PC-9 (cell line): ENCODE measurements at regions not wholly inside any gene's neighbourhood (a gene's known extent, or its start where the extent isn't known, plus 50 kb on each side); places are given as distances from the start of the nearest gene placed in this dataset.

Experiments
- BruUV-seq: library from RNA; stranded (reverse); fragments of 400-500 nt; replicated peaks from 2 replicates; lab custom pipeline; 2021; lab: Mats Ljungman, UMichigan
- CTCF ChIA-PET: fragments of 300-600 bp; sonication (Branson Sonifier 250); formaldehyde crosslinking; loops from one replicate; lab custom pipeline; 2022; ENCODE audit warnings: antibody characterized with exemption; lab: Charles Lee
- POLR2A ChIA-PET: fragments of 300-600 bp; sonication (Branson Sonifier 250); formaldehyde crosslinking; loops from one replicate; lab custom pipeline; 2022; ENCODE audit warnings: antibody characterized with exemption; ENCODE audit not compliant: unreplicated experiment; lab: Charles Lee
- DNase-seq, 2 experiments: peaks; one replicate each; pipeline versions ENCODE4 v3.0.0 to v3.0.0-alpha.2; 2015 to 2022; ENCODE audit warnings: mixed read lengths in 1 of 2
- H2AFZ ChIP-seq: fragments of 200-600 bp; sonication (generic); 2 replicates; pipeline ENCODE4 v1.8.1; 2017; ENCODE audit warnings: antibody characterized with exemption
- H3F3A ChIP-seq: fragments of 200-600 bp; sonication (generic); 2 replicates; pipeline ENCODE4 v1.8.1; 2017; ENCODE audit warnings: antibody characterized with exemption, mild to moderate bottlenecking, low read depth; ENCODE audit not compliant: insufficient read depth
- H3K27ac ChIP-seq: fragments of 200-600 bp; sonication (generic); 2 replicates; pipeline ENCODE4 v1.6.1; 2016; ENCODE audit warnings: mixed run types
- H3K27me3 ChIP-seq: fragments of 200-600 bp; sonication (generic); 2 replicates; pipeline ENCODE4 v1.6.1; 2016; ENCODE audit warnings: low read depth, mixed run types; ENCODE audit not compliant: insufficient read depth
- H3K36me3 ChIP-seq: fragments of 200-600 bp; sonication (generic); 2 replicates; pipeline ENCODE4 v1.6.1; 2016; ENCODE audit warnings: low read depth, mixed run types
- H3K4me1 ChIP-seq: fragments of 200-600 bp; sonication (generic); replicated peaks from 2 replicates; pipeline ENCODE4 v1.6.1; 2016; ENCODE audit warnings: mixed run types; ENCODE audit not compliant: insufficient read depth
- H3K4me2 ChIP-seq: fragments of 200-600 bp; sonication (generic); 2 replicates; pipeline ENCODE4 v1.6.1; 2017; ENCODE audit warnings: mixed run types
- H3K4me3 ChIP-seq: fragments of 200-600 bp; sonication (generic); 2 replicates; pipeline ENCODE4 v1.6.1; 2016; ENCODE audit warnings: mixed run types
- H3K79me2 ChIP-seq: fragments of 200-600 bp; sonication (generic); 2 replicates; pipeline ENCODE4 v1.6.1; 2017; ENCODE audit warnings: low read depth, mixed run types
- H3K9me2 ChIP-seq: fragments of 200-600 bp; sonication (generic); 2 replicates; pipeline ENCODE4 v1.8.1; 2017; ENCODE audit warnings: mild to moderate bottlenecking; ENCODE audit not compliant: insufficient read depth
- H3K9me3 ChIP-seq: fragments of 200-600 bp; sonication (generic); 2 replicates; pipeline ENCODE4 v1.8.1; 2016; ENCODE audit warnings: low read depth; ENCODE audit not compliant: insufficient read depth
- H4K20me1 ChIP-seq: fragments of 200-600 bp; sonication (generic); 2 replicates; pipeline ENCODE4 v1.8.1; 2017; ENCODE audit not compliant: insufficient read depth
- EZH2 ChIP-seq: fragments of 200-600 bp; sonication (generic); IDR thresholded peaks from 2 replicates; pipeline ENCODE4 v1.8.0; 2017; ENCODE audit warnings: antibody characterized with exemption, low read depth
- intact Hi-C: fragments of 100-400 bp; cut with micrococcal nuclease; formaldehyde crosslinking; loops from one replicate; pipeline ENCODE4 v1.10.0; 2022; ENCODE audit not compliant: unreplicated experiment
- TF ChIP-seq, protein P1 (sequence below): fragments of 200-600 bp; sonication (generic); conservative IDR thresholded peaks from 2 replicates; pipeline ENCODE4 v1.6.1; 2017; ENCODE audit warnings: mixed run types, antibody characterized with exemption, mild to moderate bottlenecking, moderate library complexity

DNA sequence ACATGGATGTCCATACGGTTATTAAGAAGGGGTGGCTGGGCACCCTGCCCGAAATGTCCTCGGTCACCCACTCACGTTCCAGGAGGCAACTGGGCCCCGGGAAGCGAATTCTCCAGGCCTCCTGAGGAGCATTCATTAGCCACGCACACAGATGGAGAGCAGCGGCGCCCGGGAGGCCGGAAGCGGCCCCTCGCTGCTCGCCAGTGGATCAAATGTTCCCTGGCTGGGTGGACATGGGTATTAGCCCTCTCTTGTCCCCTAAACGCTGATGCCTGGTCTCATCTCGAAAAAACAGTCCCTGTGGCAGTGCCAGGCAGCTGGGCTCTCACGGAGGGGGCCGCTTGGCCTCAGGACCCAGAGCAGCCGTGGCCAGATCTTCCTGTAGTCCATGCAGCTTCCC lies 59.0 kb upstream of the DLK1 start:
- no peak overlapping the region for H3K4me3 ChIP-seq
- BruUV-seq, result no TSS peak
- POLR2A ChIA-PET, result no interaction called here

DNA sequence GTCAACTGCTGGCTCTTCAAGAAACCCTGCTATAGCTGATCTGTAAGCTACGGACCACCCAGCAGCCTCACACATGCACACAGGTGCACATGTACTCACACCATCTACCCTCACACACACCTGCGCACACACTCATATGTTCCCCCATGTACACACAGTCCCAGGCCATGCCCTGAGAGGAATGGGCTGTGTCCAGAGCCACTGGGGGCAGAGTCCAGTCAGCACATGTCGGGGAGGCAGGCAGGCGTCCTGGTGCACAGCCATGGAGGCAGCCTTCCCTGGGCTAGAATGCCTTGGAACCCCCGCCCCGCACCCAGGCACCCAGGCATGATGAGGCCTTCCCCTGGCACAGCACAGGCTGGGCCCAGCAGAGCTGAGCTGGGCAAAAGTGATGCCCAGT lies 58.3 kb upstream of the DLK1 start:
- TF ChIP-seq, protein P1, sequence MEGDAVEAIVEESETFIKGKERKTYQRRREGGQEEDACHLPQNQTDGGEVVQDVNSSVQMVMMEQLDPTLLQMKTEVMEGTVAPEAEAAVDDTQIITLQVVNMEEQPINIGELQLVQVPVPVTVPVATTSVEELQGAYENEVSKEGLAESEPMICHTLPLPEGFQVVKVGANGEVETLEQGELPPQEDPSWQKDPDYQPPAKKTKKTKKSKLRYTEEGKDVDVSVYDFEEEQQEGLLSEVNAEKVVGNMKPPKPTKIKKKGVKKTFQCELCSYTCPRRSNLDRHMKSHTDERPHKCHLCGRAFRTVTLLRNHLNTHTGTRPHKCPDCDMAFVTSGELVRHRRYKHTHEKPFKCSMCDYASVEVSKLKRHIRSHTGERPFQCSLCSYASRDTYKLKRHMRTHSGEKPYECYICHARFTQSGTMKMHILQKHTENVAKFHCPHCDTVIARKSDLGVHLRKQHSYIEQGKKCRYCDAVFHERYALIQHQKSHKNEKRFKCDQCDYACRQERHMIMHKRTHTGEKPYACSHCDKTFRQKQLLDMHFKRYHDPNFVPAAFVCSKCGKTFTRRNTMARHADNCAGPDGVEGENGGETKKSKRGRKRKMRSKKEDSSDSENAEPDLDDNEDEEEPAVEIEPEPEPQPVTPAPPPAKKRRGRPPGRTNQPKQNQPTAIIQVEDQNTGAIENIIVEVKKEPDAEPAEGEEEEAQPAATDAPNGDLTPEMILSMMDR, result no peak
- no peak for TF ChIP-seq EZH2
- intact Hi-C loops, result loop anchor here (10.0 kb wide), 1 partner anchor 566 kb away; no protein-coding TSS in a partner anchor
- H3K4me1 ChIP-seq, result no peaks in the 10 kb centered on the region
- no TSS peak for BruUV-seq
- H3K36me3 ChIP-seq, result no peaks in the 10 kb centered on the region
- ChIA-PET CTCF (no interaction called here), POLR2A (no interaction called here)
- no peak overlapping the region for H3K27ac ChIP-seq
- H3F3A ChIP-seq, result no peaks in the 10 kb centered on the region
- no peak overlapping the region for H3K4me2 ChIP-seq
- H4K20me1 ChIP-seq, result no peaks in the 10 kb centered on the region
- H3K9me2 ChIP-seq, result no peaks in the 10 kb centered on the region
- peaks cover 22% of the 10 kb centered on the region for H3K27me3 ChIP-seq
- H3K4me3 ChIP-seq, result no peak overlapping the region
- no peak for DNase-seq
- H2AFZ ChIP-seq, result no peak overlapping the region
- H3K79me2 ChIP-seq, result no peaks in the 10 kb centered on the region
- no peaks in the 10 kb centered on the region for H3K9me3 ChIP-seq

More for the DNA sequence above, 59.0 kb upstream of the DLK1 start:
- intact Hi-C loops, result loop anchor here (10.0 kb wide), 1 partner anchor 567 kb away; no protein-coding TSS in a partner anchor
- H3K9me2 ChIP-seq, result no peaks in the 10 kb centered on the region
- DNase-seq, result no peak
- H3K79me2 ChIP-seq, result no peaks in the 10 kb centered on the region
- no peaks in the 10 kb centered on the region for H3F3A ChIP-seq
- no peak overlapping the region for H2AFZ ChIP-seq
- no peaks in the 10 kb centered on the region for H3K4me1 ChIP-seq
- H3K27me3 ChIP-seq, result peaks cover 15% of the 10 kb centered on the region
- H3K4me2 ChIP-seq, result no peak overlapping the region
- TF ChIP-seq EZH2, result no peak
- TF ChIP-seq, protein P1, result no peak
- no peaks in the 10 kb centered on the region for H3K9me3 ChIP-seq
- no peak overlapping the region for H3K27ac ChIP-seq
- no peaks in the 10 kb centered on the region for H3K36me3 ChIP-seq
- no peaks in the 10 kb centered on the region for H4K20me1 ChIP-seq
- CTCF ChIA-PET, result no interaction called here

DNA sequence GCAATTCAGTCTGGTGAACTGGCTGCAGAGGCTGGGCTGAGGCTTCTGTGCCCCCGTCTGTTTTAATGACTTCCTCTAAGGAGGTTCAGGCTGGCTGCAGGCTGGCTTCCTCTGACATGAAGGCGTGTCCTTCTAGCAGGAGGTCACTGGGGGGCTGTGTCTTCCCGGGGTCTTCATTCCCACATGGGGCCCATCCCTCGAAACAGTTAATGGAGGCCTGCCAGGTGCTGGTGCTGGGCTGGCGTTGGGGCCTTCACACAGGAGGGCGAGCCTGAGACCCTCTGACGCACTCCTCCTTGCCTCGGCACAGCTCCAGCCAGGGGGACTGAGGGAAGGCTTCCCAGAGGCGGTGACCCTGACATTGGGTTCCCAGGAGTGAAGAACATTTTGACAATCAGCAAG lies 57.7 kb upstream of the DLK1 start:
- H3K27me3 ChIP-seq, result peaks cover 29% of the 10 kb centered on the region
- TF ChIP-seq, protein P1, result no peak
- TF ChIP-seq EZH2, result no peak
- intact Hi-C loops, result loop anchor here (10.0 kb wide), 1 partner anchor 566 kb away; no protein-coding TSS in a partner anchor

More for the DNA sequence above, 57.7 kb upstream of the DLK1 start:
- CTCF ChIA-PET, result no interaction called here
- Histone ChIP-seq H3K9me3 (no peaks in the 10 kb centered on the region), H3F3A (no peaks in the 10 kb centered on the region), H3K9me2 (no peaks in the 10 kb centered on the region), H4K20me1 (no peaks in the 10 kb centered on the region), H3K36me3 (no peaks in the 10 kb centered on the region), H3K4me2 (no peak overlapping the region), H3K4me1 (no peaks in the 10 kb centered on the region), H3K79me2 (no peaks in the 10 kb centered on the region), H2AFZ (no peak overlapping the region), H3K27ac (no peak overlapping the region), H3K4me3 (no peak overlapping the region)
- POLR2A ChIA-PET, result no interaction called here
- no peak for DNase-seq
- BruUV-seq, result no TSS peak
